Mesenchymal stem cell (in vitro differentiated cells and primary cell): ENCODE measurements at regions not wholly inside any gene's neighbourhood (a gene's known extent, or its start where the extent isn't known, plus 50 kb on each side); places are given as distances from the start of the nearest gene placed in this dataset.

Experiments used
- DNase-seq: peaks from one replicate; pipeline ENCODE4 v3.0.0-alpha.2; 2013
- H2AFZ ChIP-seq: one replicate; pipeline ENCODE4 v1.6.1; 2013; ENCODE audit warnings: low read depth, mild to moderate bottlenecking, control low read depth, inconsistent platforms, low read length, moderate library complexity
- H2AK5ac ChIP-seq: 2 replicates; pipeline ENCODE4 v1.6.1; 2013; ENCODE audit warnings: low read length, moderate library complexity, mild to moderate bottlenecking, inconsistent platforms; ENCODE audit not compliant: severe bottlenecking
- H2BK120ac ChIP-seq: one replicate; pipeline ENCODE4 v1.6.1; 2013; ENCODE audit warnings: low read depth, mild to moderate bottlenecking, inconsistent platforms, low read length, moderate library complexity
- H2BK12ac ChIP-seq, 2 experiments: one replicate each; pipeline ENCODE4 v1.6.1; 2013; ENCODE audit warnings: inconsistent platforms in 2 of 2, low read length in 2 of 2, mild to moderate bottlenecking in 2 of 2, moderate library complexity in 2 of 2, control low read depth in 1 of 2
- H2BK15ac ChIP-seq: one replicate; pipeline ENCODE4 v1.6.1; 2013; ENCODE audit warnings: mild to moderate bottlenecking, low read depth, inconsistent platforms; ENCODE audit not compliant: poor library complexity, severe bottlenecking
- H2BK5ac ChIP-seq: 2 replicates; pipeline ENCODE4 v1.6.1; 2013; ENCODE audit warnings: low read depth, mild to moderate bottlenecking, low read length, control low read depth, inconsistent platforms; ENCODE audit not compliant: poor library complexity, severe bottlenecking
- H3K14ac ChIP-seq, 2 experiments: one replicate each; pipeline ENCODE4 v1.6.1; 2013; ENCODE audit warnings: inconsistent platforms in 2 of 2, low read length in 2 of 2, control low read depth in 1 of 2, mild to moderate bottlenecking in 1 of 2, moderate library complexity in 1 of 2
- H3K18ac ChIP-seq, 2 experiments: one replicate each; pipeline ENCODE4 v1.6.1; 2013; ENCODE audit warnings: inconsistent platforms in 2 of 2, low read length in 2 of 2, control low read depth in 1 of 2, low read depth in 1 of 2, mild to moderate bottlenecking in 1 of 2
- H3K23ac ChIP-seq, 2 experiments: one replicate each; pipeline ENCODE4 v1.6.1; 2013; ENCODE audit warnings: inconsistent platforms in 2 of 2, low read length in 2 of 2, mild to moderate bottlenecking in 2 of 2, moderate library complexity in 2 of 2, control low read depth in 1 of 2
- H3K27ac ChIP-seq: 2 replicates; pipeline ENCODE4 v1.5.1; 2013; ENCODE audit warnings: mild to moderate bottlenecking, moderate library complexity, low read length, control low read depth, inconsistent platforms; ENCODE audit not compliant: poor library complexity, severe bottlenecking
- H3K27me3 ChIP-seq, 2 experiments: 2 replicates each; pipeline versions ENCODE4 v1.6.1 to v1.7.0; 2013; ENCODE audit warnings: low read length in 2 of 2, mild to moderate bottlenecking in 2 of 2, moderate library complexity in 2 of 2, control low read depth in 1 of 2, inconsistent platforms in 1 of 2; ENCODE audit not compliant: control insufficient read depth in 1 of 2, insufficient read depth in 1 of 2
- H3K36me3 ChIP-seq, 2 experiments: 2 replicates each; pipeline versions ENCODE4 v1.6.1 to v1.7.0; 2013; ENCODE audit warnings: low read length in 2 of 2, control low read depth in 1 of 2, inconsistent platforms in 1 of 2, low read depth in 1 of 2, mild to moderate bottlenecking in 1 of 2; ENCODE audit not compliant: insufficient read depth in 2 of 2, control insufficient read depth in 1 of 2
- H3K4ac ChIP-seq, 2 experiments: one replicate each; pipeline ENCODE4 v1.6.1; 2013; ENCODE audit warnings: inconsistent platforms in 2 of 2, low read length in 2 of 2, mild to moderate bottlenecking in 2 of 2, moderate library complexity in 2 of 2, control low read depth in 1 of 2, low read depth in 1 of 2
- H3K4me1 ChIP-seq: 2 replicates; pipeline ENCODE4 v1.6.1; 2013; ENCODE audit warnings: low read depth, low read length, control low read depth; ENCODE audit not compliant: control insufficient read depth, insufficient read depth
- H3K4me2 ChIP-seq: 2 replicates; pipeline ENCODE4 v1.6.1; 2013; ENCODE audit warnings: low read length, mild to moderate bottlenecking, inconsistent platforms; ENCODE audit not compliant: poor library complexity, severe bottlenecking
- H3K4me3 ChIP-seq, 2 experiments: 2 replicates each; pipeline versions ENCODE4 v1.5.1 to v1.7.0; 2013; ENCODE audit warnings: low read length in 2 of 2, mild to moderate bottlenecking in 2 of 2, control low read depth in 1 of 2, low read depth in 1 of 2; ENCODE audit not compliant: insufficient read depth in 1 of 2
- H3K79me1 ChIP-seq: replicated peaks from 2 replicates; pipeline ENCODE4 v1.6.1; 2013; ENCODE audit warnings: mild to moderate bottlenecking, control low read depth, low read length, inconsistent platforms; ENCODE audit not compliant: poor library complexity, severe bottlenecking
- H3K9ac ChIP-seq: 2 replicates; pipeline ENCODE4 v1.7.0; 2013; ENCODE audit warnings: mild to moderate bottlenecking, low read length, moderate library complexity
- H3K9me3 ChIP-seq: 2 replicates; pipeline ENCODE4 v1.7.0; 2013; ENCODE audit warnings: mild to moderate bottlenecking, low read length; ENCODE audit not compliant: control insufficient read depth
- H4K8ac ChIP-seq: one replicate; pipeline ENCODE4 v1.6.1; 2013; ENCODE audit warnings: inconsistent platforms, mild to moderate bottlenecking, low read length, moderate library complexity
- H4K91ac ChIP-seq: one replicate; pipeline ENCODE4 v1.6.1; 2013; ENCODE audit warnings: mild to moderate bottlenecking, low read length, inconsistent platforms
- WGBS: methylation state at CpG from one replicate; pipeline ENCODE4 v1.1.7; 2013; ENCODE audit warnings: mixed read lengths; 5-methylcytosine and 5-hydroxymethylcytosine counted together

DNA sequence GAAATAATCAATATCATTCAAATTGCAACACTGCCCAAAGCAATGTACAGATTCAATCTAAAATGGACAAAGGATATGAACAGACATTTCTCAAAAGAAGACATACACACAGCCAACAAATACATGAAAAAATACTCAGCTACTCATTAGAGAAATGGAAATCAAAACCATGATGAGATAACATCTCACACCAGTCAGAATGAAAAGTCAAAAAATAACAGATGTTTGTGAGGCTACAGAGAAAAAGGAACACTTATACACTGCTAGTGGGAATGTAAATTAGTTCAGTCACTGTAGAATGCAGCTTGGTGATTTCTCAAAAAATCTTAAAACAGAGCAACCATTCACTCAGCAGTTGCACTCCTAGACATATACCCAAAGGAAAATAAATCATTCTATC is 205.2 kb downstream of the DKK2 start:
- no peak overlapping the region for H3K4me2 ChIP-seq
- H3K4me1 ChIP-seq = no peaks in the 10 kb centered on the region
- H2AK5ac ChIP-seq = no peak overlapping the region

DNA sequence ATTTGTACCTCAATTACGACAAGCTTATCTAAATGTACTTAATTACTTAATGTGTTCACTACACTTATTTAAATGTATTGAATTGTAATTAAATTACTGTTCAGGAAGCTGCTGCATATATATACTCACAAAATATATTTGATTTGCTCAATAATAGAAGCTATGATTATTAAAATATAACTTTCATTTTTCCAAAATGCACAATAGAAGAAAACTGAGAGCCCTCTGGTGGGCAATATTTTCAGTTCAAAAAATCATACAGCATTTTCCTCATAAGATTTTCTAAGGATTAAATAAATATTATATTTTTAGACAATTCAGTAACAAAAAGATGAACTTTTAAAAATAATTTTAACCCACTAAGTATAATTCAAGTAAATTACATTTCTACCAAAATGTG is 217.3 kb downstream of the DKK2 start:
- Histone ChIP-seq H2BK12ac (no peak overlapping the region), H2AK5ac (no peak overlapping the region), H3K9me3 (no peaks in the 10 kb centered on the region), H2AFZ (no peak overlapping the region), H3K9ac (no peak overlapping the region), H2BK5ac (no peak overlapping the region), H4K8ac (no peak overlapping the region), H3K27ac (no peak overlapping the region), H3K4me2 (no peak overlapping the region), H3K4me1 (no peaks in the 10 kb centered on the region), H3K23ac (no peak overlapping the region), H4K91ac (no peak overlapping the region), H3K18ac (no peak overlapping the region), H3K4me3 (no peak overlapping the region), H3K4ac (no peak overlapping the region), H2BK15ac (no peak overlapping the region), H3K27me3 (no peaks in the 10 kb centered on the region), H2BK120ac (no peak overlapping the region), H3K36me3 (no peaks in the 10 kb centered on the region), H3K14ac (no peak overlapping the region), H3K79me1 (no peaks in the 10 kb centered on the region)
- DNase-seq = no peak
- no CpG with 5 or more reads among the region's 1 CpG for WGBS

More for the DNA sequence above, 205.2 kb downstream of the DKK2 start:
- no peak overlapping the region for H4K8ac ChIP-seq
- no peaks in the 10 kb centered on the region for H3K27me3 ChIP-seq
- DNase-seq = no peak
- no peak overlapping the region for H3K27ac ChIP-seq
- no peak overlapping the region for H4K91ac ChIP-seq
- H3K4me3 ChIP-seq = no peak overlapping the region
- no peak overlapping the region for H3K23ac ChIP-seq
- H3K18ac ChIP-seq = no peak overlapping the region
- no peak overlapping the region for H2BK12ac ChIP-seq
- no peak overlapping the region for H3K14ac ChIP-seq
- no peak overlapping the region for H2BK120ac ChIP-seq
- no peak overlapping the region for H3K9ac ChIP-seq
- no peak overlapping the region for H3K4ac ChIP-seq
- no peaks in the 10 kb centered on the region for H3K9me3 ChIP-seq
- no peak overlapping the region for H2BK5ac ChIP-seq
- H3K79me1 ChIP-seq = no peaks in the 10 kb centered on the region
- H3K36me3 ChIP-seq = no peaks in the 10 kb centered on the region
- no peak overlapping the region for H2BK15ac ChIP-seq
- no peak overlapping the region for H2AFZ ChIP-seq

DNA sequence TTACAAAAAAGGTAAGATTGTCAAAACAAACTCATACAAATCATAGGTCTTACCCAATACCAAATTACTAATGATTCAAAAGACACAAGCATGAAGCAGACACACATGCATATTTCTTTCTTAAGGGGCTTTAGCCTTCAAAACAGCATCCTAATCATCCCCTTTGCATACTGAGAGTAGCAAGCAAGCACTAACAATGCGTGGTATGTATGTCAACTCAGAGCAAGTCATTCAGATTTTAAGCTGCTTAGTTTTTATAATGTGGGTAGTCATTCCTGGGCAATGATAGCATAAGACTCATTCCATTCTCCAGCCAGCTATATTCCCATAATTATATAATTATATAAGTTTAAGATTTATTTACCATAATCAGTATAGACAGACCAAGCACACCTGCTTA is 219.6 kb downstream of the DKK2 start:
- Histone ChIP-seq H4K91ac (no peak overlapping the region), H2BK15ac (no peak overlapping the region), H2BK5ac (no peak overlapping the region), H3K27ac (no peak overlapping the region), H3K9me3 (no peaks in the 10 kb centered on the region), H3K9ac (no peak overlapping the region), H2AK5ac (no peak overlapping the region), H3K27me3 (no peaks in the 10 kb centered on the region), H3K23ac (no peak overlapping the region), H3K14ac (no peak overlapping the region), H2BK12ac (no peak overlapping the region), H3K18ac (no peak overlapping the region), H3K4me2 (no peak overlapping the region), H3K4ac (no peak overlapping the region), H4K8ac (no peak overlapping the region), H2BK120ac (no peak overlapping the region), H3K79me1 (no peaks in the 10 kb centered on the region), H3K4me1 (no peaks in the 10 kb centered on the region), H2AFZ (no peak overlapping the region), H3K4me3 (no peak overlapping the region), H3K36me3 (no peaks in the 10 kb centered on the region)
- WGBS = no CpG with 5 or more reads among the region's 1 CpG
- no peak for DNase-seq

DNA sequence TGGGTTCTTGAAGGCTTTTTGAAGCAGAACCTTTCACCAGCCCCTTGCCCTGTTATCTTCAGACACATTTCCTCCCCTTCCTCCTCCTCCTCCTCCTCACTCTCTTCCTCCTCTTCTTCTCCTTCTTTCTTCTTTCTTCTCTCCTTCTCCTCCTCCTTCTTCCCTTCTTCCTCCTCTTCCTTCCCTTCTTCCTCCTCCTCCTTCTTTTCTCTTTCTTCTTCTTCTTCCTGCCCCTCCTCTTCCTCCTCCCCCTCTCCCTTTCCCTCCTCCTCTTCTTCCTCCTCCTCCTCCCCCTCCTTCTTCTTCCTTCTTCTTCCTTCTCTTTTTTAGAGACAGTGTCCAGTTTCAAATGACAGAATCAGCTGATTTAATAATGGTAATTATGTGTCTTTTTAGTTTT is 226.0 kb downstream of the DKK2 start:
- no peak overlapping the region for H3K14ac ChIP-seq
- H3K18ac ChIP-seq = no peak overlapping the region
- no peak overlapping the region for H2BK15ac ChIP-seq
- H3K36me3 ChIP-seq = no peaks in the 10 kb centered on the region
- H2BK12ac ChIP-seq = no peak overlapping the region
- no peaks in the 10 kb centered on the region for H3K9me3 ChIP-seq
- no peaks in the 10 kb centered on the region for H3K79me1 ChIP-seq
- no peak overlapping the region for H2AK5ac ChIP-seq
- H3K27me3 ChIP-seq = no peaks in the 10 kb centered on the region
- no peak overlapping the region for H3K4me3 ChIP-seq
- no peak overlapping the region for H3K4ac ChIP-seq
- H2BK120ac ChIP-seq = no peak overlapping the region
- no peak for DNase-seq
- no peak overlapping the region for H3K27ac ChIP-seq
- no peak overlapping the region for H2AFZ ChIP-seq
- no peaks in the 10 kb centered on the region for H3K4me1 ChIP-seq
- no peak overlapping the region for H3K23ac ChIP-seq
- H2BK5ac ChIP-seq = no peak overlapping the region
- H4K8ac ChIP-seq = no peak overlapping the region
- no peak overlapping the region for H3K9ac ChIP-seq
- no peak overlapping the region for H3K4me2 ChIP-seq
- no peak overlapping the region for H4K91ac ChIP-seq
